ENCODE measurements at regions not wholly inside any gene's neighbourhood (a gene's known extent, or its start where the extent isn't known, plus 50 kb on each side); places are given as distances from the start of the nearest gene placed in this dataset.

GRCh38 chr6:74161380-74161779, 465.4 kb downstream of the CD109 start:
- FAIRE-seq = no peak

DNA sequence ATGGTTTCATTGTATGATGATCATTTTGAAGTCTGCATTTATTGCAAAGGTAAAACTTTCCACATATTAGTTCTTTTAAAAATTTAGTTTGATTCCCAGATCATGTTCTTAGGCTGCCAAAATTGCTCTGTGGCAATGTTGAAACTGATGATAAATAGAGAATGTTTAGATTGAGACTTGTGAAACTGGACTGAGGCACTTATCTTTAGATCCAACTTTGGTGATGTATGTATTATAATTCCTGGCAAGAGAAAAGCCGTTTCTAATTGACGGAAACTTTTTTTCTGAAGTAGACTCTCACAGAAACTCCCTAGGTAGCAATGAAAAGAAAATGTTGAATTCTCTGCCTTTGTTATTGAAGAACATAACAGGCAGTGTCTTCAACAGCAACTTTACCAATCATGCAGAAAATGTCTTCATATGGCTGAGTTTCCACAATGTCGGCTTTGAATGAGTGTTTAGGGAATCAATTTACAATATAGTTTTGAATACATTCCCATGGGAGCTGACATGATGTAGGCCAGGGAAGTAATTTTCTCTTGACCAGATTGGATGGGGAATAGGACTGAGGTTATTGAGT, 456.2 kb downstream of the CD109 start:
- FAIRE-seq = no peak

DNA sequence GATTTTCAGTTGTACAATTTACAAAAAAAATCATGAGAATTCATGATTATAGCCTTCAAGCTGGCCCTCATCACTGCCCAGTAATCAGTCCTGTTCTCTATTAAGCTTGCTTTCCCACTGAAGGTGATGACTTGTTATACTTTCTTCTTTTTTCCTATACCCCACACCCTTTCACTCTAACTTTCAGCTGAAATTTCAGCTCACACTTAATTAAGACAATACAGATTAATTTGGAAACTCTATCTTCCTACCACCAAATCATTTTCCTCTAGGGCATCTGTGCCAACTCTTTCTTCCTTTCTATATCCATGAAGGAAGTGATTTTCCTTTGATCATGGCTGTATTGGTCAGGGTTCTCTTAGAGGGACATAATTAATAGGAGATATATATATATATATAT, 449.9 kb downstream of the CD109 start:
- FAIRE-seq = no peak

DNA sequence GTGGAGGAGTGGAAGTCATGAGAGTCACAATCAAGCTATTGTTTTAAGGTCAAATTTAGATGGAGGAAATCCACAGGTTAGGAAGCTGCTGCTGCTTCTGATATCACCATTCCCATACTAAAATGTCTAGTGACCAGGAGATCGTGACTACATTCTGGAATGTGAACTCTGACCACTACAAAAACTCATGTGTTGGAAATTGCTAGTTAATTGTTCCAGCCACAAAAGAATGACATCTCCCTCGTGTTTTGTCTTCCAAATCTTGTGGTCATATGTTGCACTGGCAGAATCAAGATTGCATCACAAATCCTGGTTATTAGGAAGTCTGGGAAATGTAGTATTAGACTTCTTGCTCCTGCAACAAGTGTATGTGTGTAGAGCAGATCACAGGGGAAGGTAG, 441.9 kb downstream of the CD109 start:
- FAIRE-seq = no peak

- no peak for FAIRE-seq
These were observed 438.3 kb downstream of the CD109 start for GRCh38 chr6:74134327-74134726.

DNA sequence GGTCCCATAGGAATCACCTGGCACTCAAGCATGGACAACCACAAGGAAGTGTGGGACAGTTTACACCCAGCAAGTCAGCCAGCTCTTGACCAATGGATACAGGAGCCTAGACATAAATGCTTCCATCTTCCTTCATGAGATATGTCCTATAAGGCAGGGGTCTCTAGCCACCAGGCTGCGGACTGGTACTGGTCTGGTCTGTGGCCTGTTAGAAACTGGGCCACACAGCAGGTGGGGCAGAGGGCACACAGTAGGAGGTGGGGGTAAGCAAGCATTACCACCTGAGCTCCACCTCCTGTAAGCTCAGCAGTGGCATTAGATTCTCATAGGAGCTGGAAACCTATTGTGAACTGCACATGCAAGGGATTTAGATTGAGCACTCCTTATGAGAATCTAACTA, 437.1 kb downstream of the CD109 start:
- no peak for FAIRE-seq

GRCh38 chr6:74130641-74131040, 434.6 kb downstream of the CD109 start:
- no peak for FAIRE-seq

DNA sequence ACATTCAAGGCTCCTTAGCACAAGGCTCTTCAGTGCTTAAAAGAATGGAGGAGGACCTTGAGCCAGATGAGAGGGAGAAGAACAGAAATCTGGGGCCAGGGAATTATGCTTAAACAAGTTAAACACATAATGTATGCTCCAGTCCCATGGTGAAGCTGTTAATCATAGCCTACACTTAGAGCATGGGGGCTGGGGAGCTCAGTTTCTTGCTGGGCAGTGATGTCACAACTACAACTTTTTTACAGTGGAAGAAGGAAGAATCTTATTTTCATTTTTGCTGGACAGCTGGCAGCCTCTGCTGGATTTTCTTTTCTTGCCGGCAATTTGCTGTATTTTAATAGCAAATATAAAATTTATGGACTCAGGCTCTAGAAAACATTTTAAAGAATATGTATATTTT, 432.5 kb downstream of the CD109 start:
- FAIRE-seq = no peak

DNA sequence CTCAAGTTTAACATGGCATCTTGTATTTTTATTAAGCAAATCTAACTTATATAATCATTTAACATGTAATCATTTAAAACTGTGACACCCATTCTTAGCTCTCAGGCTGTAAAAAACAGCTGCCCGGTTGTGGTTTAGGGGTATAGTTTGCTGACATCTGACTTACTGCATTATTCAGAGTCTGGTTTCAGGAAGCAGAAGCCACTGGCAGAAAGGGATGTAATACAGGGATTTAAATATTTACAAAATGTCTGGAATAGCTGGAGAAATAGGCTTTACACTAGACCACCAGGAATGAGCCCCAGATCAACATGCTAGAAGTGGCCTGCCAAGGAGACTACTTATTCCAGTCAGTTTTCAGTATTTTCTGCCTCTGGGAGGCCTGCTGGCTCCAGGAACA, 421.1 kb downstream of the CD109 start:
- no peak for FAIRE-seq

GRCh38 chr6:74115674-74116073, 419.7 kb downstream of the CD109 start:
- no peak for FAIRE-seq

GRCh38 chr6:74114428-74114827, 418.4 kb downstream of the CD109 start:
- FAIRE-seq = no peak

DNA sequence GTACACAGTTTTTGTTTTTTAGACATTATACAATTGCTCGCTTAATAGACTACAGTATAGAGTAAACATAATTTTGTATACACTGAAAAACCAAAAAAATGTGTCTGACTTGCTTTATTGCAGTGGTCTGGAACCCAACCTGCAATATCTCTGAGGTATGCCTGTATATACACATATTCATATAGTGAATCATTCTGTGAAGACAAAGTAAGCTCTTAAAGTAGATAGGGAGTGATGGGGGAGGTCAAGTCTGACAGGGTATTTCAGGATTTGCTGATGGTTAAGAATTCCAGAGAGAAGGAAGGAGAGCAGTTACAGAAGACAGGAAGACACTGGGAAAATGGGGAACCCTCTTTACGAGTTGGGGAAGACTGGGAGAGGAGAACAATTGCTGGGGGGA, 417.9 kb downstream of the CD109 start:
- no peak for FAIRE-seq

DNA sequence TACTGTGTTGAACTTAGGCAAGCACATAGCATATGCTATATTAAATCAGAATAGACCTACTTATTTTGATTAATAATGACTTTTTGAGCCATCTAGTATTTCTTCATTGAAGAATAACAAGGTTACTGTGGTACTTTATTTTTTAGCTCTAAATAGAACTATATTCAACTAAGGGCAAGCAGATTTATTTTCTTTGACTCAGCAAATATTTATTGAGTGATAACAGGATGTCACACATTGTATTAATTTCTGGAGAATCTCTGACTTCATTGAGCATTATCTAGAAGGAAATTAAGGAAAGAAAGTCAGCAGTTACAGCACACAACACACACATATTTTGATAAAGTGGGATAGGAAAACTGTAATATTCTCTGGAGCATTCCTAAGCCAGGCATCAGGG, 407.4 kb downstream of the CD109 start:
- no peak for FAIRE-seq

DNA sequence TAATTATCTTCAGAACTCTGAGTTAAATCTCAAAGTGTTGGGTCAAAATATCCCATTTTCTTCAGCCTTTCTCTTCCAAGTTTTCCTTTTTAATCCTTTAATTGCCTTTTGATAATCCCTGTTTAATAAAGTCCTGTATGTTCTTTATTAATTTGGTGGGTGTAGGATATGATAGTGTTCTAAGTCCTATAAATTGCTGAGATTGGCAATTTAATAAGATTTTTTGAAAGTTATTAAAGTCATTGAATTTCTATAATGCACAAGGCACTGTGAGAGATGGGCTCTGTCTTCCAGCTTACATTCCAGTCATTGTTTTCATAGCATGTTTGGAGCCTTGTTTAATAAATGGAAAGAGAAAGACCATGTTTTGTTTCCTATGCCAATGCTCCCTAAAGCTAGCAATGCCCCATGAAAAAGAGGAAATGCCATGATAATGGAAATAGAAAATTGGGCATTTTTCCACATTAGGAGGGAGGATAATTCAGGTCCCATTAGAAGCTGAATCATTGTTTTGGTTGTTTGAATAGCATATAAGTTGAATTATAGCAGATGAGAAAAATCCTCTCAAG, 404.8 kb downstream of the CD109 start:
- no peak for FAIRE-seq

- FAIRE-seq = no peak
These were observed 400.3 kb downstream of the CD109 start for GRCh38 chr6:74096329-74096728.

GRCh38 chr6:74093361-74093760, 397.4 kb downstream of the CD109 start:
- no peak for FAIRE-seq

- no peak for FAIRE-seq
These were observed 395.8 kb downstream of the CD109 start for GRCh38 chr6:74091794-74092157.

- peak; percentile 71 for FAIRE-seq
These were observed 395.3 kb downstream of the CD109 start for GRCh38 chr6:74091136-74091793.

GRCh38 chr6:74087899-74088298, 391.9 kb downstream of the CD109 start:
- FAIRE-seq = peak; percentile 6

- FAIRE-seq = no peak
These were observed 379.9 kb downstream of the CD109 start for GRCh38 chr6:74075896-74076295.

GRCh38 chr6:74075323-74075722, 379.3 kb downstream of the CD109 start:
- FAIRE-seq = no peak

DNA sequence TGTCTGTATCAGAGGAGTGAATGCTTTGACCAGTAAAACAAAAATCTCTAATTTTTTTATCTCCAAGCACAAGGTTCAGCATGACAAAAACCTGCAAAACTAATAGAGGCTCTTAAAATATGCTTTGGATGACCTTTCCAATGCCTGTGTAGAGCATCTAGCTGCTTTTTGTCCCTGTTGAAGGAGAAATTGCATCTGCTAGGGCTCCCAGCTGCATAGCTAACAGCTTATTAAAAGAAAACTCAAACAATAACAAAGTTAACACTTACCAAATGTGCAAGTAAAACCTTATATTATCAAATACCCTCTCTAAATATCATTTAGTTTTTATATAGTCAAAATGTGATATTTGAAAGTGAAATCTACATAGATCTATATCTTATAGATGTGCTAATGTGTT, 378.6 kb downstream of the CD109 start:
- no peak for FAIRE-seq

- no peak for FAIRE-seq
These were observed 378.0 kb downstream of the CD109 start for GRCh38 chr6:74073999-74074398.

DNA sequence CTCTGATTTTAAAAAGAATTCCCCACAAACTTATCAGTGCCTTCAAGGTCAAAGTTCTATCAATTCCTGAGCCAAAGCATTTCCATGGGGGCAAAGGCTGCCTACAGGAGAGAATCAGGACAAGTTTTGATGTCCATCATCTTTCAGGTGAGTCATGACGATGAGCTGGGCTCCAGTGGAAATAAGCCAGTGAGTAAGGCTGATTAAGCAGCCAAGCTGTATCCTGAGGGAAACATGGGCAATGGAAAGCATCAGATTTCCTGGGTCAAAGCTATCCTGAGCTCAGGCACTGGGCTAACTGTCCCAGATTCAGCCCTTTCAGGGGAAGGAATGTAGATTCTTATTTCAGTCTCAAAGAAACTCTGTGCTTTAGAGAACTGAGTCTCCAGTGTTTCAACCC, 377.4 kb downstream of the CD109 start:
- FAIRE-seq = no peak

GRCh38 chr6:74071214-74071613, 375.2 kb downstream of the CD109 start:
- peak; percentile 6 for FAIRE-seq
